Activated CD4-positive, alpha-beta T cell treated with anti-CD3 and anti-CD28 coated beads, Interleukin-10, Interleukin-2, amounts not matched to agents 100 ng/mL and 50 ng/mL, durations not matched to agents 16 hours and 8 hours (primary cell): ENCODE measurements at regions not wholly inside any gene's neighbourhood (a gene's known extent, or its start where the extent isn't known, plus 50 kb on each side); places are given as distances from the start of the nearest gene placed in this dataset.
A peak's percentile ranks its signal among the peaks of the same experiment; 100 is the strongest.

ENCODE experiments used
- DNase-seq: peaks from one replicate; pipeline ENCODE4 v3.0.0-alpha.2; 2020

DNA sequence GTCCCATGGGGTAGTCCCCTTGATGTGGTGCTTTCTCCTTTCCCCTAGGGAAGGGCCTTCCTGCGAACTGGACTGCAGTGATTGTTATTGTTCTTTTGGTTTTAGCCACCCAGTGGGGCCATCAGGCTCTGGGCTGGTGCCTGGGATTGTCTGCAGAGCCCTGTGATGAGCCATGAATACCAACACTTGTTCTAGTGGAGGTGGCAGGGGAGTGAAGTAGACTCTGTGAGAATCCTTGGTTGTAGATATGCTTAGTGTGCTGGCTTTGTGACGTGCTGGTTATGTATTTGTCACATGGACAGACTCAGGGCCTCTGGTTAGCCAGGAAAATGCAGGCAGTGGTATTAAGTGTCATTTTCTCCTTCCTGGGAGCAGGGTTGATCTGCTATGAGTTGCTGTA is 51.8 kb upstream of the NDUFB4 start:
- DNase-seq, result no peak

DNA sequence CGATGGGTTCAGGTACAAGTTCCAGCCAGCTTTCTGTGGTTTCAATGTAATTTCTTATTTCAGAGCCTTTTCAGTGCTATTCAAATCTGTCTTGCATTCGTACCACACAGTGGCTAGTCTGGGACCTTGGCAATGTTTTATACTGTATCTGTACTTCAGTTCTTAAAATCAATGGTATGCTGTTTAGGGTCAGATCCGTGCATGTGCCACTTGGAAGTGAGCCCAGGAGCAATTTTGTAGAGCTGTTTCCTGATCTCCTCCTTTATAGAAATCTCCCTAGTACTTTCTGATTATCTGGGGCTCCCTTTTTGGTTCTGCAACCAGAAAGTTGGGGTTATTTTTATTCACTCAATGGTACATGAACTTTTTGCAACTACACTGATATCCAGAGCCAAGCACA is 59.5 kb upstream of the NDUFB4 start:
- DNase-seq, result no peak

DNA sequence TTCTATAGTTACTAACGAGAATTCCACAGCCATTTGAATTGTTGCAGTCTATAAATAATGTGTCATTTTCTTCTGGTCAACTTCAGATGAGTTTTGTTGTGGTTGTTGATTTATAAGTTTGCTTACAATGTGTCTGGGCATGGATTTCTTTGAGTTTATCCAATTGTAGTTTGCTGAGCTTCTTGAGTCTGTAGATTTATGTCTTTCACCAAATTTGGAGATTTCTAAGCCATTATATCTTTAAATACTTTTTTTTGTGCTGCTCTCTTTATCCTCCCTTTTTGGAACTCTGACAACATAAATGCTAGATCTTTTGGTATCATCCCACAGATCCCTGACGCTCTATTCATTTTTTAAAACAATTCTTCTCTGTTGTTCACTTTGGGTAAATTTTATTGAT is 63.2 kb upstream of the NDUFB4 start:
- no peak for DNase-seq

DNA sequence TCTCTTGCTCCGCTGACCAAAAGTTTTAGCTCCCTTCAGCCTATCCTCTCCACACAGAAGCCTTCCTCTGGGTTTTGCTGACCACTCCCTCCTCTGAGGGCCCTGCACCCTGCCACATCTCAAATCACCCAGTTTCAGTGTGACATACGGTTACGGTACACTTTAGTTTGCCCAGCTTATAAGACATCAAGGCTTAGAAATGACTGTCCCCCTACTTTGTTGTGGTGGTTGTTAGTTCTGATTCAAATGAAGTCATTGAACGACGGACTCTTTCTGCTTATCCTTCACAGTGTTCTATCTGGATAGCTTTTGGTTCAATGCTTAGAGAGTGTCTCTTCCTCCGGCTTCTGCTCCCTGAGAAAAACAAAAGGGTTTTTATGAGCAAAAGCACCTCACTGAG is 68.0 kb upstream of the NDUFB4 start:
- DNase-seq, result peak; percentile 38

DNA sequence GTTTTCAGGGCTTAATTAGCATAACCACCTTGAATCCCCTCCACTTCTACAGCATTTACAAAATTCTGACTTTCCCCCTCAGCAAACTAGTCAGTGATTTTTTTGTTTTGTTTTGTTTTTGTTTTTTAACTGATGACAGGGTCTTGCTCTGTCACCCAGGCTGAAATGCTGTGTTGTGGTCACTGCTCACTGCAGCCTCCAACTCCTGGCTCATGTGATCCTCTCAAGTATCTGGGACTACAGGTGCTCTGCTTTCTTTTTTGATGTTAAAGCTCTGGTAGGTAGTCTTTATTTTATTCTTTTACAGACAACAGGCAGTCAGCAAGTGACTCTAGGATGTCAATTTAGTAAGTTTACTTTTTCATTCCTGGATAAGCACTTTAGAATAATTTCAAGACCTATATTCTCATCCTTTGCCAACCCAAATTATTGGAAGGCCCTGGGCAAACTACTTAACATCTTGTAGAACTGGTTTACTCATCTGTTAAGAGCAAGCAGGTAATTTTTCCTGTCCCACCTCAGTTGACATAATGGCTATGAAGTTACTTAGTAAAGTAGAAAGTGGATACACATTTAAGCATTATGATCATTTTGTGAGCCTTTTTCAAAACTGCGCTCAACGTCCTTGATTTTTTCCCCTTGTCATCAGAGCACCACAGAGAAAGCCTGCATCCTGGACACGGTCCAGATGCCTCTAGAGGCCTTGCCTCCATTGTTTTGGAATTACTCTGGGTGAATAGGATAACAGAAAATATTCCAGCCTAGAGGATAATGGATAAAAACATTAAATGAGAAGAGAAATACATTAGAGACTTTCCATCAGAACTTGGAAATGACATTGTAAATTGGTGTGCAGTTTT is 69.9 kb upstream of the NDUFB4 start:
- DNase-seq, result no peak

DNA sequence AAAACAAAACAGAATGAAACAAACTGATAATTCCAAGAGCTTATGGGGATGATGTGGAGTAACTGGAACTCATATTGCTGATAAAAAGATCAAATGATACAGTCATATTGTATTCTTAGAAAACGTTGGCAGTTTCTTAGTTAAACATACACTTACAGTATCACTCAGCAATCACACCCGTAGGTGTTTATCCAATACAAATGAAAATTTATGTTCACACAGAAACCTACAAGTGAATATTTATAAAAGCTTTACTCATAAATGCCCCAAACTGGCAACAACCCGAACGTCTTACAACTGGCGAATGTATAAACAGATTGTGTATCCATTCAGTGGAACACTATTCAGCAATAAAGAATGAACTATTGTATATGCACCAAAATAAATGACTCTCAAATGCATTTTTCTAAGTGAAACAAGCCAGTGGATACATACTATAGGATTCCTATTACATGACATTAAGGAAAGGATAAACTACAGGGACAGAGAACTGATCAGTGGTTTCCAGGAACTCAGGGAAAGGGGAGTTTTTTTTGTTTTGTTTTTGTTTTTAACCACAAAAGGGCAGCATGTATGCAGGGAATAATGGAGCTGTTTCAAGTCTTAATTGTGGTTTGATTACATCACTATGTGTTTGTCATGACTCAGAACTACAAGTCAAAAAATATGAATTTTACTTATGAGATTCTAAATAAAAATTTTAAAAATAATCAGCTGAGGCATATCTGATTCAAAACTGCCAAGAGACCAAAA is 71.8 kb upstream of the NDUFB4 start:
- DNase-seq, result peak; percentile 25

DNA sequence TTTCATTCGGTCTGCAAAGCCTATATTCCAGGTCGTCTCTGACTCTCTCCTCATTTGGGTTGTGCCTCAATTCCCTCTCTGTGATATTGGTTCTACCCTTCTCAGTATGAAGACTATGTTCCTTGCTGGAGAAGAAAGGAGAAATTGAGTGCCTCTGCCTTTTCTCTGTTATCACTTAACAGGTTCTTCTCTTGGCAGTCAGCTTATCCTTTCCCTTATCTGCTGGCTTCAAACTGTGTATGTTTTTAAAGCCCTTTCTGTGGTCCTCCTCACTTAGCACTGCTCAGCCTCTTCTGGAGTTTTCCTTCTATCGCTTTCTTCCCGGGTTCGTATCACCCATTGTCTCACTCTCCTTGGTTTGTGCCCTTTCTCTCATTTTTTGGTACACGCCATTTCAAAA is 65.3 kb upstream of the FSTL1 start:
- no peak for DNase-seq

DNA sequence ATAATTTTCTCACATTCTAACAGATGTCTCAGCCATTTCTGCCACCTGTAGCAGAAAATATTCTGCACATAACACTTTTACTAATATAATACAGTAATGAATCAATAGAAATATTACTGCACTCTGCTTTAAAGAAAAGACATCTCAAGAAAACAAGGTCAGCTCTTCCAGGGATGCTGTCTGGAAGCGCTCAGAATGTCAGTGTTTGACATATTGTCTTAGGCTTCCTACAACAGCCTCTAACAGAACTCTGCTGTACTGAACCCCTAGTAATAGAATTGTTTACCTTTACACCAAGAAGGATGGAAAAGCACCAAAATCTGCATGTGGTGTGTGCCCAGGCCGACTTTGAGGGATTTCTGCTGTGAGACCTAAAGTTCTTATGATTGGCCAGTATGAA is 61.9 kb upstream of the FSTL1 start:
- DNase-seq, result no peak

DNA sequence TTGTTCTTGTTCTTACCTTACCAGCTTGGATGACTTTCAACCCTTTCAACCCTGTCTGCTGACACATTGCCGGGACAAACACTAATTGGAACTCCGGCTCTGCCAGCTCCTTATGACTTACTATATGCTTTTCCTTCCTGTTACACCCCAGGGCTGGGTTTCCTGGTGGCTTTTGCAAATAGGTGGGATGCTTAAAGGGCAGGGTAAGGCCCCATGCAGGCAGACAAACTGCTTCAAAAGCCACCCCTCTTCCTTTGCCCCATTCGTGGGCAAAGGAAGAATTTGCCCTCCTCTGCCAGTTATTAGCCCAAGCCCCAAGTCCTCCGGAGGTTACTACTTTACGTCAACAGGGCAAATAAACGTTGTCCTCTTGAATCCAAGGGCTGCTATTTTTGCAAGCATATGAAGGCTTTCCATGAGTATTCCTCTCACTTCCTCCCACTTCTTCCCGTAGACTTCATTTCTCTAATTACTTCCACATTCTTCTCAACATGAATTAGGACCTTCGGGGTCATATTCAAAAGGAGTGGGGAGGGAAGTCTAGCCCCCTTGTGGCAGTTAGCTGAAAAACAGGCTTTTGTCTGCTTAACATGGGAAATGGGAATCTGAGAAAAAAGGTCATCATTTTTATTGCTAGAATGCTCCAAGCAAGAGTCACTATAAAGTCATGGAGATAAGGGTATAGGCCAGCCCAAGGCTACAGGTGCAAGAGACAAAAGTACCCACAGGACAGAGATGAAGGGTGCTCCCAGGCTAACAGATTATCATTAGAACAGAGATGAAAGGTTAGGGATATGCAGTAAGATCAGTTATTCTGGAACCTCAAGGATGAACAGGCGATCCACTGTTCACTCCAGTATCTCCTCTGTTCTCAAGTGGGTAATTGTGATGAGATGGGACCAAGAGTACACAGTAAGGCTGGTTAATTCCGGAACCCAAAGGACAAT is 56.3 kb upstream of the FSTL1 start:
- peak; percentile 11 for DNase-seq

DNA sequence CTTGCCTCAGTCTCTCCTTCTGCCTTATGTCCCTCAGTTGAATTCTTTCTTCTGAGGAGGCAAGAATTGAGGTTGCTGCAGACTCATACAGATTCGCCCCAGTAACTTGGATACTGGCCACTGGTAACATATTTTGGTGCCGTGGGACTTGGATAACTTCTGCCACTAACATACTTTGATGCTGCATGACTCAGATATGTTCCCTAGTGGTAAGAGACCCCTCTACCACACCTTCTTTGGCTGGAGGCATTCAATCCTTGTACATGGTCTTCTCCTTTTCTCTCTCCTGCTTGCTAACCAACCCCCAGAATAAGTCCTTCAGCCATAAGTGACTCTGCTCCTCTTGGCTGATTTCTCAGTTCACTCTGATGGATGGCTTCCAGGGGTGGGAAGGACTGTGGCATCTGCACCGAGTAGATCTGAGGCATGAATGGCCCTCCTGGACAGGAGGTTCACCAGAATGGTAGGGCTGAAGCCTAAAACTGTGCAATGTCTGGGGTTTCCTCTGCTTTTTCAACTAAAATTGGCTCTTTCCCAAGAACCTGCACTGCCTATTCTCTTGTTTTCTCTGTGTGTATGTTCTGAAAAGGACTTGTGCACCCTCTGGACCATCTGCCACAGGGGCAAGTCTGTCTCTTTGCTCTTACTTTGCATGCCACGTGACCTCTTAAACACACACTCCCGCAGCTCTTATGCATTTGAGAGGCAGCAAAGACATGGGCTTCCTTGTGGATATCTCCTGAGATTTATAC is 55.5 kb upstream of the FSTL1 start:
- no peak for DNase-seq

DNA sequence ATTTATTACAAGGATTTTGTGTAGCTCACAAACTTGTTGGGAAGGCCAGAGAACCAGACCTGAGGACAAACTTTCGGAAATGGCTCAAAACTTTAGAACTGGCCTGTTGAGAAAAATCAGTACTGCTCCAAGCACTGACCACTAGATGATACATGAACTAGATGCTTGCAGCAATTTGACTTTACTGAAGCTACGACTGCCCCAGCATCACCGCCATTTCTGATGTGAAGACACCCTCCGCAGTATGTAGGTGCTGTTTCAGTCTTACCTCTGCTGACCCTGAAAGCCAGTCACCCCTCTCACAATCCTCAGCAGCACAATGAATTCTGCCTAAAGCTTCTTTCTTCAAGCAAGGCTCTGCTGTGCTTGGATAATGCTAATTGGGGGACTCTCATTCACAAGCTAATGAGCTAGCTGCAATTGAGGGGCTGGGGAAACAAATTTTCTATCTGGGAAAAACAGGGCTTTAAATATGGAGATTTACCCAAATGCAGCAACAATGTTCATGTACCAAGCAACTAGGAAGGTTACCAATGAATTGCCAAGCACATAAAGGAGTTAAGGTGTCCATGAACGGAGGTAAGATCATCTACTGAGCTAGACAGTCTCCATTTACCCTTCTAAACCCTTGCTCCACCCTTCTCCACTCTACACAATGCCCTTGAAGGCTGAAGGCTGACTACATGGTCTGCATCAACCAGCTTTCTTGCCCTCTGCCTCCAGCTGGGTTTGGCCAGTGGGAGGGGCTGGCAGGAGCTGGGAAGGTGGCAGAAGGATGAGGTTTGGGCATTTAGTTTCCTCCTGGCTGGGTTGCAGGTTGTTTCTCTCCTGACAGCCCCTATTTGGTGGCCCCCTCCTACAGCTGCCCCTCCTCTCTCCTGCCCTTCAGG is 53.2 kb upstream of the FSTL1 start:
- DNase-seq, result no peak

DNA sequence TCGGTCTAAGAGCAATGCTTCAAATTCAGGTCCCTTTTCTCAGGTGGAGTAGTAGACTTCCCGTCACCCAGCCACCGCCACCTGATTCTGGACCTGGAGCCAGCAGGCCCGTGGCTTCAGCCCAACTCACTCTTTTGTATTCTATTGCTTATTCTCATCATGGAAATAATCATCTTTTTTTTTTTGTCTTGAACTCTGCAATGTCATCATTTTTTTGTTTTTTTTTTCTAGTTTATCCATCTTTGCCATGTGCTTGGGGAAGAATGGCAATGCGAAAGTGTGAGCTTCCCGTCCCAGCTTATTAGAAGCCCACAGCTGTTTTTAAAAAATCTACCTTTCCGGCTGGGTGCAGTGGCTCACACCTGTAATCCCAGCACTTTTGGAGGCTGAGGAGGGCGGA is 51.3 kb upstream of the FSTL1 start:
- DNase-seq, result no peak
